ENCODE measurements at regions not wholly inside any gene's neighbourhood (a gene's known extent, or its start where the extent isn't known, plus 50 kb on each side); places are given as distances from the start of the nearest gene placed in this dataset.
"Not testable (repeated sequence)": the region's sequence is repeated elsewhere in the genome, so short reads cannot be mapped to it uniquely, and the experiment has no call there.

GRCh38 chr6:86030875-86031274 is 388.2 kb upstream of the SYNCRIP start:
- DNase-seq, result no peak

DNA sequence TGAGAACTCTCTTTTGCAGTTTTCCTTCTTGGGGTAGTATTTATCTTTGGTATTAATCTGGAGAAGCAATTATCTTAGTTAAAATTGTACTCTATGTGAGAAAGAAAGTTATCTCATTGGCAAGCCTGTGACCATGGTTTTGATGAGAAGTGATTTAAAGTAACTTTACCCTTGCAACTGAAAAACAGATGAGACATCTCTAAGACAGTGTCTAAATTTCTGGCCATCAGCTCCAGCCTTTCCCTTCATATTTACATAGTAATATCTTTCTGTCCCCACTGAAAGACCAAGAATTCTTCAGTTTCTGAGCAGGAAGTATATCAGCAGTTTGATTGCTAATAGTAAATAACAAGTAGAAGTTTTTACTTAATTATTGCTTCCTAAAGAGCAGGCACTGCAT is 386.1 kb upstream of the SYNCRIP start:
- no peak for DNase-seq

DNA sequence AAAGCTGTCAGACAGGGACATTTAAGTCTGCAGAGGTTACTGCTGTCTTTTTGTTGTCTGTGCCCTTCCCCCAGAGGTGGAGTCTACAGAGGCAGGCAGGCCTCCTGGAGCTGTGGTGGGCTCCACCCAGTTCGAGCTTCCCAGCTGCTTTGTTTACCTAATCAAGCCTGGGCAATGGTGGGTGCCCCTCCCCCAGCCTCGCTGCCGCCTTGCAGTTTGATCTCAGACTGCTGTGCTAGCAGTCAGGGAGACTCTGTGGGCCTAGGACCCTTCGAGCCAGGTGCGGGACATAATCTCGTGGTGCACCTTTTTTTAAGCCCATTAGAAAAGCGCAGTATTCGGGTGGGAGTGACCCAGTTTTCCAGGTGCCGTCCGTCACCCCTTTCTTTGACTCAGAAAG is 384.2 kb upstream of the SYNCRIP start:
- DNase-seq, result not testable (repeated sequence)

DNA sequence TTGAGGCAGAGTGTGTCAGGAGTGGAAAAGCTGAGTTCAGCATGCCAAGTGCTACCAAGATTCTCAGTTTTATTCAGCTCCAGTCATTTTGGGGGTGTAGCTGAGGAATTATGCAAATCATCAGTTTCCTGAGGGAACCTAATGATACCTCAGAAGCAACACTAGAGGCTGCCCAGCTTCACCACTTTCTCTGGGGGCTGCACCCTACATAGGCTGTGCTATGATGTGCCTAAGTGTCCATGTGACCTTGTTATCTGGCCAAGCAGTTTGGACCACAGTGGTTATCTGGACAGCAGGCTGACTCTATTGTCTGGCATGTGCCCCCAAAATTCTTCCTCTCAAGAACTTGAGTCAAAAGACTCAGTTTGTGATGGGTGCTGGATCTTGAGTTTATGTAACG is 374.6 kb upstream of the SYNCRIP start:
- DNase-seq, result no peak

DNA sequence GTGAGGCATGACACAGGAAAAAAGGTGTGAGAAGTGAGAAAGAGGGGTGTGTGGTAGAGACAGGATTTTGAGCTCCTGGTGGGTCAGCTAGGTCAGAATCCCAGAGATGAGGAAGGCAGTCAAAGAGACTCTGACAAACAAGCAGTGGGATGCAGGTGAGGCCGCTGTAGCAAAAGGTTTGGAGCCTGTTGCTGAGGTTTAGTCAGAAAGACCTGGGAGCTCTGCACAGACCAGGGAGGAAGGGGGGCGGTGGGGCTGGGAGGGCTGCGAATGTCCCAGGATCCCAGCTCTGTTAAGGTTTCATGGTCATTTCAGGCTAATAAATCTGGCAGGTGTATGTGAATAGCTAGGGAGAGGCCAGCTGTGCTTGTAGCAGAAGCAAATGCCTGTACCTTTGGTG is 373.9 kb upstream of the SYNCRIP start:
- no peak for DNase-seq

DNA sequence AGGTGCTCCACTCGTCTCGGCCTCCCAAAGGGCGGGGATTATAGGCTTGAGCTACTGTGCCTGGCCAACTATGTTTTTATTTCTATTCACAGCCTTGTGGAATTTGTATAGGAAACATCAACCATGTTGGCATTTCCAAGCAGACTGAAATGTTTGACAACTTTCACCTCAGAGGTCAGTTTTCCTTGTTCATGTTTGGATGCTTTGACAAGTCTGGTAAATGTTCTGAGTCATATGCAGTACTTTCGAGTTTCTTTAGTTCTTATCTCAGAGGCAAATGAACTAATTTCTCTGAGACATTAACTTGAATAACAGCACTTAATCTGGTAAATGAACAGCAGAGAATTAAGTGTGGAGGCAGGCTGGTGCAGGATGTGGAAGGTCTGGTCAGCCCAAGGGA is 373.4 kb upstream of the SYNCRIP start:
- DNase-seq, result no peak

DNA sequence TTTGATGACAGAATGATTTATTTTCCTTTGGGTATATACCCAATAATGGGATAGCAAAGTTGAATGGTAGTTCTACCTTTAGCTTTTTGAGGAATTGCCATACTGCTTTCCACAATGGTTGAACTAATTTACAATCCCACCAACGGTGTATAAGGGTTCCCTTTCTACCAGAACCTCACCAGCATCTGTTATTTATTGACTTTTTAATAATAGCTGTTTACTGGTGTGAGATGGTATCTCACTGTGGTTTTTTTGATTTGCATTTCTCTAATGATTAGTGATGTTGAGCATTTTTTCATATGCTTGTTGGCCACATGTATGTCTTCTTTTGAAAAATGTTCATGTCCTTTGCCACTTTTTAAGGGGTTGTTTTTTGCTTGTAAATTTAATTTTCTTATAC is 370.3 kb upstream of the SYNCRIP start:
- DNase-seq, result not testable (repeated sequence)

DNA sequence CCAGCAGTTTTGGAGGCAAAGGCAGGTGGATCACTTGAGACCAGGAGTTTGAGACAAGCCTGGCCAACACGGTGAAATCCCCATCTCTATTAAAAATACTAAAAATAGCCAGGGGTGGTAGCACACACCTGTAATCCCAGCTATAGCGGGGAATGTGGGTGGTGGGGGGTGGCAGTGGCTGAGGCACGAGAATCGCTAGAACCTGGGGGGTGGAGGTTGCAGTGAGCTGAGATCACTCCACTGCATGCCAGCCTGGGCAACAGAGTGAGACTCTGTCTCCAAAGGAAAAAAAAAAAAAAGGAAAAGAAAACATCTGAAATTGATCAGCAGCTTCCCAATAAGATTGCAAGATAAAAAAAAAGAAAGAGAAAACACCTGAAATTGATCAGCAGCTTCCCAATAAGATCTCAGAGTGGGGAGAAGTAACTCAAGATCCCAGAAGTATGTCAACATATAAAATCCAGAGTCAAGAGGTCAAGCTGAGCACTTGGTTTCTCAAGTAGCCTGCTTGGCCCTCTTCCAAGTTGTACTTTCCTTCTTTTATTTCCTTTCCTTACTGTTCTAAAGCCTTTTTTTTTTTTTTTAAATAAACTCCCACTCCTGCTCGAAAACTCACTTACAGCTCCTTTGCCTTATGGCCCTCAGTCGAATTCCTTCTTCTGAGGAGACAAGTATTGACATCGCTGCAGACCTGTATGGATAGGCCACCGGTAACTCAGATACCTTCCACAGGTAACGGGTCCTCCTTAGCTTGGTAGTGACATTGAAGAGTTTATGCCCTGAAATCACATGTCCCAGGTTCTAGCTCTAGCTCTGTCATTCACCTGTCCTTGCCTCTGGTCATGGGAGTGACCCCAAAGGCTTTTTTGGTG is 368.5 kb upstream of the SYNCRIP start:
- no peak for DNase-seq

- DNase-seq, result no peak
These were observed 354.5 kb upstream of the SYNCRIP start for GRCh38 chr6:85997206-85997605.

DNA sequence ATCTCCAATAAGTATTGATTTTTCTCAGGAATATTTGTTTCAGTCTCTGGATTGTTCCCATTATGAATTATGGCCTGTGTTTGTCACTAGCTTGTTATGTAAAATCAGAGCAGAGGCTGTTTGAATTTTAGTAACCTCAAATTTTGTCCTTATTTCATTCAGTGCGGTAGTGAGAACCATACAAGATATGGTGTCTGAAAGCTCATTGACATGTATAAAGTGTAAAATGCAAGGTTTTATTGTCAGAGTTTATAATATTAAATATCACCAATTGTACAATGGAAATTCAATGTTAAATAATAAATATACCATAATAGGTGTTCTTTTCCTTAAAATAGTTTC is 353.3 kb upstream of the SYNCRIP start:
- no peak for DNase-seq

- DNase-seq, result no peak
These were observed 352.8 kb upstream of the SYNCRIP start for GRCh38 chr6:85995339-85996033.

- DNase-seq, result no peak
These were observed 344.0 kb upstream of the SYNCRIP start for GRCh38 chr6:85986681-85987080.

- DNase-seq, result no peak
These were observed 340.5 kb upstream of the SYNCRIP start for GRCh38 chr6:85983032-85983659.

GRCh38 chr6:85977661-85978060 is 335.0 kb upstream of the SYNCRIP start:
- no peak for DNase-seq

DNA sequence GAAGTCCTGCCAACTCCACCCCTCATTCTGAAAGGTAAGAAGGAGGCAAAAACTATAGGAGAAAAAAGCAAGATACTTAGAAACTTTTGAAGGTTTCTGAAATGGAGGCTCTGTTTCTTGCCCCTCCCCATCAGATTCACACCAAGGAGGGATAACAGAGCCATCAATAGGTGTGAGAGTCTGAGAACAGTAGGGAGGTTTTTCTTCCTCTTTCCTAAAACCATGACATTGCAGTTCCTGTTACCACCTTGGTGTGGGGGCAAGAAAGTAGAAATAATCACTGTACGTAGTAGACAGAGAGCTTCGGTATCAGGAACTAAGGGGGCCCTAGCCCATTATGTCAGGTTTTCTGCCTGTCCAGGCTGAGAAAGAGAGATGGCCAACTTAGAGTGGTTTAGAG is 333.3 kb upstream of the SYNCRIP start:
- DNase-seq, result no peak

DNA sequence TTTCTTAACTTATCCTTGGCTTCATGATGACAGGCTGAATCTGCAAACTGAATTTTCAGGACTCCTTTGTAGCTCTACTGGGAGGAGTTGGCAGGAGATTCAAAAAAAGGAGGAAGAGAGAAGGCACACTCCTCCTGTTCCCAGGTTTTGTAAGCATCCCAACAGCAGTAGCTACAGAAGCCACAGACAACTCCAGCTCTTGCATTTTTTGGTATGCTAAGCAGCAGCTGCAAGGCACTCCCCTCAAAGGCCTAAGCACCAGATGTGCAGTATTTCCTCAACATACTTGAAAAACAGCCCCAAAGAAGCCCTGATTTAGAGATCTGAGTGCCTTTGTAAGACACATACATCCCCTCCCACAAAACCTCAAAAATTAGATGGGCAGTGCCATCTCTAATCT is 328.6 kb upstream of the SYNCRIP start:
- DNase-seq, result no peak

DNA sequence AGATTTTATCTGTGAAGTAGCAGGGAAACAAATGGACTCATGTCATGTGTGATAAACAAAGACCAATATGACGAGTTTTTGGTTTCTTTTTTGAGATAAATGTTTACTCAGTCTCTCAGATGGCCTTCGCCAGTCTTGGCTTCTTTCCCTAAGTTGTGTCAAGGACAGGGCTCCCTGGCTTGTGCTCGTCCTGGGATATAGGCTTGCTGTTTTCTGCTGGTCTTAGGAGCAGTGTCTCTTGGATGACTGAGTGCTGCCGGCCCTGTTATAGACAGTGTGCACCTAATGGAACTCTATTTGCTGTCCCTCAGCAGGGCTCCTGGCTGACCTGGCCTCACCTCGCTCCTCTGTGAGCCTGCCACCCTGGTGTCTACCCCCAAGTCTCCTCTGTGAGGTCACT is 324.1 kb upstream of the SYNCRIP start:
- DNase-seq, result no peak

DNA sequence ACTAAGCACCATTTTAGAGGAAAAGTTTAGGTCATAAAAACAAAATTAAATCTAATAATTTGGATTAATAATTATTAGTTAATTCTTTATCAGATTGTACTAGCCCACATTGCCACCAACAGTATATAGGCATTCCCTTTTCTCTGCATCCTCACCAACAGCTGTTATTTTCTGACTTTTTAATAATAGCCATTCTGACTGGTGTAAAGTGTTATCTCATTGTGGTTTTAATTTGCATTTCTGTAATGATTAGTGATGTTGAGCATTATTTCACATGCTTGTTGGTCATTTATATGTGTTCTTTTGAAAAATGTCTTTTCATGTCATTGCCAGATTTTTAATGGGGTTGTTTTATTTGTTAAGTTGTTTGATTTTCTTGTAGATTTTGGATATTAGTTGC is 319.1 kb upstream of the SYNCRIP start:
- no peak for DNase-seq

DNA sequence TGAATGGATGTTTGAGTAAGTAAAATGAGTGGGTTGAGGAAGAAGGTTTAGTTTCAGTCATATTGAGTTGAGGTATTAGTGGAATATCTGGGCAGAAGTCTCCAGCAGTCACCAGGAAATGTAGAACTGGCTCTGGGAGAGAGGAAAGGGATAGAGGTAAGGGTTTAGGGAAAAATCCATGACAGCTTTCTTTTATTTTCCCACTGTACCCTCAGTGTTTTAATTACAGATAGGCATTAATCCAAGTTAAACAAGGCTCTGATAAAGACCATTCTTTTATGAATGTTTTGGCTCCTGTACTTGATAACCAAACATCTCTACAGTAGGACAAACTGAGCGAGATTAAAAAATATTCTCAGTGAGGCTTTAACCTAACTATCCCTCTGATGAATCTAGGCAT is 318.4 kb upstream of the SYNCRIP start:
- no peak for DNase-seq

GRCh38 chr6:85948481-85948880 is 305.8 kb upstream of the SYNCRIP start:
- no peak for DNase-seq

DNA sequence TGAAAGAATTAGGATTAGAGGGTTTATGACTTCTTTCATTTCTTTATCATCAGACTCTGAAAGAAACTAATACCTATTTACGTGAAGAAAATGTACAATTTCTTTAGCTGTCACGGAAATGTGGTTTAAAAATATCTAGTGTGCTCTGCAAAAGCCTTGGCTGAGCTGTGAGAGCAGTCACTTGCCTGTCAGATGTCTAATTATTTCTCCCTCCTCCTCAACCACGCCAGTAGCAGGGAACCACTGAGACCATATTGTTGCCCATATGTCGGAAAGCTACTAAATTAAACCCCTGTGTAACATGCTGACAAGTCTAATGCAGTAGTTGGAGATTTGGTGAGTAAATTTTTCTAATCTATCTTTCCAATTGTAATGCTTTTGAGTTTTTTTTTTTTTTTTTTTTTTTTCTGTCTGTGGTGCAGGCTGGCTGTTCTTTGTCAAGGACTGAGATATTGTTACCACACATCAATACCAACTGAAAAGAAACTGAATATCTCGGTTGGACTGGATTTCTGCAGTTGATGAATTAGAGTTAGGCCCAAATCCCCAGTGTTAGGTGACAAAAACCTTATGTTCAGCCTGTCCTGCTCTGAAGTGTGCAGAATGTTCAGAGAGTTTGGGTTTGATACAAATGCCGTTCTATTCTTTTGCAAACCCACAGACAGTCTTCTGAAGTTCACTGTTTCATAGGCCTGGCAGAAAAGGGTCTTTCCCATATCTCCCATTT is 302.9 kb upstream of the SYNCRIP start:
- DNase-seq, result no peak

- no peak for DNase-seq
These were observed 302.1 kb upstream of the SYNCRIP start for GRCh38 chr6:85944776-85945175.

DNA sequence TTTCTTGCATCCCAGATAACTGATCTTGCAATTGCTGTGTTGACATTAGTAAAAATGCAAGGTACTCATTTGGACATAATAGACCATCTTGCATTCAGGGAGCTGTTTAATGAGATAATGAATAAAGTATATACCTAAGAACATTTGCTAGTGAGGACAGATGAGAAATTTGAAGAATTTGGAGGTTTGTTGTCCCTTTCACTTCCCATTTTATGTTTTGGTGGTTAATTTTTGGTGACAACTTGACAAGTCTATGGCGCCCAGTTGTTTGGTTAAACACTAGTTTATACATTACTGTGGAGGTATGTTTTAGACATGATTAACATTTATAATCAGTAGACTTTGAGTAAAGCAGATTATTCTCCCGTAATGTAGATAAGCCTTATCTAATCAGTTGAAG is 300.2 kb upstream of the SYNCRIP start:
- DNase-seq, result no peak
